ENCODE measurements at regions not wholly inside any gene's neighbourhood (a gene's known extent, or its start where the extent isn't known, plus 50 kb on each side); places are given as distances from the start of the nearest gene placed in this dataset.

- Histone ChIP-seq H3K4me3 (ENCODE audit: control insufficient read depth in 2 of 3, extremely low read depth in 1 of 3, insufficient read depth in 2 of 3, low read depth in 1 of 3, low read length in 3 of 3) (no peak overlapping the region), H3K4me1 (ENCODE audit: control insufficient read depth, extremely low read depth, insufficient read depth, low read length) (no peaks in the 10 kb centered on the region), H3K9ac (ENCODE audit: control insufficient read depth, extremely low read depth, insufficient read depth, low read length) (no peak overlapping the region), H2AFZ (ENCODE audit: control insufficient read depth, low read length) (no peak overlapping the region), H3K27ac (ENCODE audit: control insufficient read depth, insufficient read depth, low read length) (no peak overlapping the region), H3K36me3 (ENCODE audit: control insufficient read depth in 2 of 2, extremely low read depth in 1 of 2, insufficient read depth in 2 of 2, low read length in 2 of 2) (no peaks in the 10 kb centered on the region), H3K79me2 (ENCODE audit: control insufficient read depth, insufficient read depth, low read length) (no peaks in the 10 kb centered on the region), H3K9me1 (ENCODE audit: control insufficient read depth, extremely low read depth, insufficient read depth, low read length) (no peaks in the 10 kb centered on the region), H4K20me1 (ENCODE audit: control insufficient read depth, extremely low read depth, insufficient read depth, low read length) (no peaks in the 10 kb centered on the region), H3K27me3 (ENCODE audit: control insufficient read depth, extremely low read depth, insufficient read depth, low read length) (no peaks in the 10 kb centered on the region), H3K9me3 (ENCODE audit: control insufficient read depth, low read depth, low read length) (no peaks in the 10 kb centered on the region), H3K4me2 (ENCODE audit: control insufficient read depth, extremely low read depth, insufficient read depth, low read depth, low read length) (no peak overlapping the region)
- no peak for FAIRE-seq
- no peak for DNase-seq (ENCODE audit: low read depth, low spot score)
- no peak for TF ChIP-seq CTCF (optimal IDR thresholded peaks at IDR 0.05 in 1 of 3, IDR thresholded peaks at IDR 0.05 in 1 of 3, conservative IDR thresholded peaks at IDR 0.05 in 1 of 3; ENCODE audit: extremely low read depth in 1 of 3, insufficient read depth in 2 of 3, low read length in 3 of 3)
- no peak for TF ChIP-seq EZH2 (IDR thresholded peaks at IDR 0.05; ENCODE audit: low read length)
- dilution Hi-C loops (cut with MboI; ENCODE audit: extremely low pct_ligation_motif_present, low sequenced_read_pairs) = no loop called here
These were observed 62.1 kb upstream of the CNKSR3 start for GRCh38 chr6:154572556-154572955.

GRCh38 chr6:154578004-154578559 is 67.6 kb upstream of the CNKSR3 start:
- no peak overlapping the region for H3K4me2 ChIP-seq (ENCODE audit: control insufficient read depth, extremely low read depth, insufficient read depth, low read depth, low read length)
- no peak overlapping the region for H2AFZ ChIP-seq (ENCODE audit: control insufficient read depth, low read length)
- FAIRE-seq = no peak
- no peak for TF ChIP-seq CTCF (optimal IDR thresholded peaks at IDR 0.05 in 1 of 3, IDR thresholded peaks at IDR 0.05 in 1 of 3, conservative IDR thresholded peaks at IDR 0.05 in 1 of 3; ENCODE audit: extremely low read depth in 1 of 3, insufficient read depth in 2 of 3, low read length in 3 of 3)
- TF ChIP-seq EZH2 (IDR thresholded peaks at IDR 0.05; ENCODE audit: low read length) = no peak
- no peaks in the 10 kb centered on the region for H3K36me3 ChIP-seq (ENCODE audit: control insufficient read depth in 2 of 2, extremely low read depth in 1 of 2, insufficient read depth in 2 of 2, low read length in 2 of 2)
- peaks cover 14% of the 10 kb centered on the region for H3K4me1 ChIP-seq (ENCODE audit: control insufficient read depth, extremely low read depth, insufficient read depth, low read length)
- no peak overlapping the region for H3K4me3 ChIP-seq (ENCODE audit: control insufficient read depth in 2 of 3, extremely low read depth in 1 of 3, insufficient read depth in 2 of 3, low read depth in 1 of 3, low read length in 3 of 3)
- H3K27me3 ChIP-seq (ENCODE audit: control insufficient read depth, extremely low read depth, insufficient read depth, low read length) = no peaks in the 10 kb centered on the region
- H3K27ac ChIP-seq (ENCODE audit: control insufficient read depth, insufficient read depth, low read length) = no peak overlapping the region
- H4K20me1 ChIP-seq (ENCODE audit: control insufficient read depth, extremely low read depth, insufficient read depth, low read length) = no peaks in the 10 kb centered on the region
- DNase-seq (ENCODE audit: low read depth, low spot score) = no peak
- dilution Hi-C loops (cut with MboI; ENCODE audit: extremely low pct_ligation_motif_present, low sequenced_read_pairs) = no loop called here
- no peaks in the 10 kb centered on the region for H3K79me2 ChIP-seq (ENCODE audit: control insufficient read depth, insufficient read depth, low read length)
- H3K9ac ChIP-seq (ENCODE audit: control insufficient read depth, extremely low read depth, insufficient read depth, low read length) = no peak overlapping the region
- no peaks in the 10 kb centered on the region for H3K9me3 ChIP-seq (ENCODE audit: control insufficient read depth, low read depth, low read length)
- H3K9me1 ChIP-seq (ENCODE audit: control insufficient read depth, extremely low read depth, insufficient read depth, low read length) = no peaks in the 10 kb centered on the region
